HG02938 (cell line): ENCODE measurements at regions not wholly inside any gene's neighbourhood (a gene's known extent, or its start where the extent isn't known, plus 50 kb on each side); places are given as distances from the start of the nearest gene placed in this dataset.
"Not testable (repeated sequence)": the region's sequence is repeated elsewhere in the genome, so short reads cannot be mapped to it uniquely, and the experiment has no call there.

Experiments used
- ATAC-seq: cut with Tn5 transposase; IDR thresholded peaks from one replicate; pipeline ENCODE4 v1.9.1; 2021; ENCODE audit warnings: mild to moderate bottlenecking, moderate library complexity; ENCODE audit not compliant: unreplicated experiment

- peak; percentile 96 for ATAC-seq
Observed at GRCh38 chr6:101011186-101011585, 130.1 kb upstream of the ASCC3 start.

GRCh38 chr6:101013612-101014195 lies 132.6 kb upstream of the ASCC3 start:
- ATAC-seq = no peak

GRCh38 chr6:101015541-101015940 lies 134.4 kb upstream of the ASCC3 start:
- ATAC-seq = no peak

GRCh38 chr6:101016163-101016562 lies 135.0 kb upstream of the ASCC3 start:
- ATAC-seq = no peak

- no peak for ATAC-seq
Observed at GRCh38 chr6:101018157-101018556, 137.0 kb upstream of the ASCC3 start.

GRCh38 chr6:101021504-101021903 lies 140.4 kb upstream of the ASCC3 start:
- no peak for ATAC-seq

GRCh38 chr6:101042966-101043365 lies 161.8 kb upstream of the ASCC3 start:
- no peak for ATAC-seq

GRCh38 chr6:101058296-101058695 lies 177.2 kb upstream of the ASCC3 start:
- no peak for ATAC-seq

- ATAC-seq = no peak
Observed at GRCh38 chr6:101066481-101066880, 185.4 kb upstream of the ASCC3 start.

- ATAC-seq = no peak
Observed at GRCh38 chr6:101069191-101069795, 188.2 kb upstream of the ASCC3 start.

- no peak for ATAC-seq
Observed at GRCh38 chr6:101070044-101070608, 189.0 kb upstream of the ASCC3 start.

- no peak for ATAC-seq
Observed at GRCh38 chr6:101077344-101077743, 196.2 kb upstream of the ASCC3 start.

- ATAC-seq = no peak
Observed at GRCh38 chr6:101079696-101080270, 198.7 kb upstream of the ASCC3 start.

GRCh38 chr6:101080597-101080996 lies 199.5 kb upstream of the ASCC3 start:
- no peak for ATAC-seq

GRCh38 chr6:101083533-101084175 lies 202.5 kb upstream of the ASCC3 start:
- ATAC-seq = no peak

- ATAC-seq = no peak
Observed at GRCh38 chr6:101085327-101085726, 204.2 kb upstream of the ASCC3 start.

- ATAC-seq = no peak
Observed at GRCh38 chr6:101086473-101086872, 205.3 kb upstream of the ASCC3 start.

GRCh38 chr6:101088594-101088993 lies 207.5 kb upstream of the ASCC3 start:
- no peak for ATAC-seq

- no peak for ATAC-seq
Observed at GRCh38 chr6:101089640-101090039, 208.5 kb upstream of the ASCC3 start.

GRCh38 chr6:101090281-101090680 lies 209.2 kb upstream of the ASCC3 start:
- ATAC-seq = no peak

GRCh38 chr6:101098605-101099004 lies 217.5 kb upstream of the ASCC3 start:
- ATAC-seq = not testable (repeated sequence)

GRCh38 chr6:101102702-101103101 lies 221.6 kb upstream of the ASCC3 start:
- ATAC-seq = no peak
